ENCODE measurements at regions not wholly inside any gene's neighbourhood (a gene's known extent, or its start where the extent isn't known, plus 50 kb on each side); places are given as distances from the start of the nearest gene placed in this dataset.
A peak's percentile ranks its signal among the peaks of the same experiment; 100 is the strongest.
"Not testable (repeated sequence)": the region's sequence is repeated elsewhere in the genome, so short reads cannot be mapped to it uniquely, and the experiment has no call there.

DNA sequence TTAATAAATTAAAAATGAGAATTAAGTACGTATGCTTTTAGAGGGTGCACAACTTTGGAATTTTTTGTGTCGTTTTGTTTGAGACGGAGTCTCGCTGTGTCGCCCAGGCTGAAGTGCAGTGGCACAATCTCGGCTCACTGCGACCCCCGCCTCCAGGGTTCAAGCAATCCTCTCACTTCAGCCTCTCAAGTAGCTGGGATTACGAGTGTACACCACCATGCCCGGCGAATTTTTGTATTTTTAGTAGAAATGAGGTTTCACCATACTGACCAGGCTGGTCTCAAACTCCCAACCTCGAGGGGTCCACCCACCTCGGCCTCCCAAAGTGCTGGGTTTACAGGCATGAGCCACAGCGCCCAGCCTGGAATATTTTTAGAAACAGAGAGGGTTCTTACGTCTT, 812.4 kb downstream of the TMEM121 start:
- not testable (repeated sequence) for DNase-seq (ENCODE audit: low spot score); H3K27me3 Mint-ChIP-seq (ENCODE audit: low read depth); H3K4me3 Mint-ChIP-seq (ENCODE audit: unreplicated experiment); H3K4me1 Mint-ChIP-seq (ENCODE audit: low read depth); H3K27ac Mint-ChIP-seq (ENCODE audit: unreplicated experiment); H3K36me3 Mint-ChIP-seq (ENCODE audit: low read depth)
- peaks cover 56% of the 10 kb centered on the region for H3K9me3 Mint-ChIP-seq (ENCODE audit: low read depth)

DNA sequence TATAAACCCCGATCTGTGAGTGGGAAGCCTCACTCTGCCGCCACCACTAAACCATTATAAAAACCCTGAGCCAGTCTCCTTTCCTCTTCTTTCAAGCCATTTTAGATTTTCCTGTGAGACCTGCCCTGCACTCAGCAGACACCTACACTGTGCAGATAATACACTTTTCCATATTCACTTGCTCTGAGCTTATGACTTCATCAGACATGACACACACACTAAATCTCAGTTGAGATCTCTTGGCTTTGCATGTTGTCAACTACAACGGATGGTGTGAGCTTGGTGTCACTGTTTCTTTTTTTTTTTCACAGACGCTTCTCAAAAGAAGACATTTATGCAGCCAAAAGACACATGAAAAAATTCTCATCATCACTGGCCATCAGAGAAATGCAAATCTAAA, 814.3 kb downstream of the TMEM121 start:
- H3K36me3 Mint-ChIP-seq (ENCODE audit: low read depth); H3K4me3 Mint-ChIP-seq (ENCODE audit: unreplicated experiment); H3K27ac Mint-ChIP-seq (ENCODE audit: unreplicated experiment); DNase-seq (ENCODE audit: low spot score); H3K27me3 Mint-ChIP-seq (ENCODE audit: low read depth); H3K4me1 Mint-ChIP-seq (ENCODE audit: low read depth): not testable (repeated sequence)
- H3K9me3 Mint-ChIP-seq (ENCODE audit: low read depth), result peaks cover 60% of the 10 kb centered on the region

- DNase-seq (ENCODE audit: low spot score); H3K4me1 Mint-ChIP-seq (ENCODE audit: low read depth); H3K27ac Mint-ChIP-seq (ENCODE audit: unreplicated experiment); H3K36me3 Mint-ChIP-seq (ENCODE audit: low read depth); H3K4me3 Mint-ChIP-seq (ENCODE audit: unreplicated experiment); H3K27me3 Mint-ChIP-seq (ENCODE audit: low read depth): not testable (repeated sequence)
- H3K9me3 Mint-ChIP-seq (ENCODE audit: low read depth), result peaks cover 61% of the 10 kb centered on the region
Measured at GRCh38 chr14:106341161-106341560, 814.8 kb downstream of the TMEM121 start.

DNA sequence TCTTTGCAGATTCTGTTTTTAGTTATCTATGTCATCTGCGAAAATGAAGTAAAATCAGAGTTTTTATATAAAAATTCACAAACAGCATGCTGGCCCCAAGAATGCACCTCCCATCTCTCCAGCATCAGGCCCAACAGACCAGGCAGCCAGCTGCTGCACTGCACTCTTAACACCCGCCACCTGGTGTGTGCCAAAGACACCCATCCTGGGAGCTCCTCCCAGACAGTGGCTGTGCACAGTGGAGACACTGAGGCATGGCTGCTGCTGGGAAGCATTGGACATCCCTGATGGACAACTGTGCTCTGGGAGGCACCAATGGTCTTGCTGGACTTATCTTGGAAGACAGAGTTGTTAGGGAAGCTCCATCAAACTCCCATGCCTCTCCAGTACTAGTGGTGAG, 817.2 kb downstream of the TMEM121 start:
- H3K36me3 Mint-ChIP-seq (ENCODE audit: low read depth), result peaks cover 2% of the 10 kb centered on the region
- H3K9me3 Mint-ChIP-seq (ENCODE audit: low read depth), result peaks cover 72% of the 10 kb centered on the region
- no peak for TF ChIP-seq CTCF (IDR thresholded peaks at IDR 0.05)
- no peak overlapping the region for H3K4me3 Mint-ChIP-seq (ENCODE audit: unreplicated experiment)
- DNase-seq (ENCODE audit: low spot score), result peak; percentile 98
- H3K27ac Mint-ChIP-seq (ENCODE audit: unreplicated experiment), result no peak overlapping the region
- no peaks in the 10 kb centered on the region for H3K27me3 Mint-ChIP-seq (ENCODE audit: low read depth)
- no peaks in the 10 kb centered on the region for H3K4me1 Mint-ChIP-seq (ENCODE audit: low read depth)

DNA sequence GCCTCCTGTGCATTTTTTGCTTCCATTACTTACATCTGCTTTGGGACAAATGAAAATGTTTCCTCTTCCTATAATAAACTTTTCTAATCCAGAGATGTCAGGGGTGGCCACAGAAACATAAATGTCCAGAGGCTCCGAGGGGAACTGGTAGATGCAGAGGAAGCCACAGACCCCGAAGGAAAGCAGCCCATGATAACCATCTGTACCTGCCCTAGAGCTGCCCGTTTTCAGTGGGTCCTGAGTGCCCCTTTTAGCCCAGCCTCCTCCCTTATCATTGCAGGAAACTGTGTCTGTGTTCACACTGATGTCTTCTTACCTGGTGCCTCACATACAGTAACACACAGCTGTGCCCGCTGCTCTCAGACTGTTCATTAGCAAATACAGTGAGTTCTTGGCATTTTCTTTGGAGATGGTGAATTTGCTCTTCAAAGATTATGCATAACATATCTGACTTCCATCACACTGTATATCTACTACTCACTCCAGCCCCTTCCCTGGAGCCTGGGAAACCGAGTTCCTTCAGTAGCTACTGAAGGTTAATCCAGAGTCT, 817.8 kb downstream of the TMEM121 start:
- not testable (repeated sequence) for H3K36me3 Mint-ChIP-seq (ENCODE audit: low read depth); H3K4me1 Mint-ChIP-seq (ENCODE audit: low read depth); H3K4me3 Mint-ChIP-seq (ENCODE audit: unreplicated experiment); DNase-seq (ENCODE audit: low spot score); H3K27me3 Mint-ChIP-seq (ENCODE audit: low read depth); H3K27ac Mint-ChIP-seq (ENCODE audit: unreplicated experiment)
- H3K9me3 Mint-ChIP-seq (ENCODE audit: low read depth), result peaks cover 75% of the 10 kb centered on the region

DNA sequence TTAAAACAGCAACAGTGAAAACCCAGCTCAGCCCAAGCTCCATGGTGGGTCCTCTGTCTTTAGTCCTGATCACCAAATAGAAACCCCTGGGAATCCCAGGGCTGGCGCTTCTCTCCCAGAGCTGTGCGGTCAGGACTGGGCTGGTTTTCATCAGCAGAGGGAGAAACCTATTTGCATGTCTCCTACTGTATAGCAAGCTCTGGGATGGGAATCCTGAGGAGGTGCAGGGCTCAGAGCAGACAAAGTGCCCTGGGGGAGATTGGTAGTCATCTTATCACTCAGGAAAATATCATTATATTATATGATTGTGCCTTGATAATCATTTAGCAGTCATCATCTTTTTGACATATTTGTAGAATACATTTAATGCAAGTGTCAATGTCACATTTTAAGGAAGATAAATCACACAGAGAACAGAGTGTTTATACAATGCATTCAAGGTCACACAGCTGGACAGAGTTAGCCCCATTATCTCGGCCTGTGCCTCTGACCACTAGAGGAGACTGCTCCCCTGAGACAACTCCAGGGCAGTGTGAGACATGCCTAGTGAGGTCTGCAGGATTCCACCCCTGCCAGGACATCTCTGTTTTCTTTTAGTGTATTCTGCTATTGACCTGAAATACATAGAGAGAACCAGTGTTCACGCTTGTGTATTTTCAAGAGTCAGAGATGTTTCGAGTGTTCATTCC, 818.6 kb downstream of the TMEM121 start:
- not testable (repeated sequence) for DNase-seq (ENCODE audit: low spot score); H3K4me3 Mint-ChIP-seq (ENCODE audit: unreplicated experiment); H3K27me3 Mint-ChIP-seq (ENCODE audit: low read depth); H3K27ac Mint-ChIP-seq (ENCODE audit: unreplicated experiment); H3K36me3 Mint-ChIP-seq (ENCODE audit: low read depth); H3K4me1 Mint-ChIP-seq (ENCODE audit: low read depth)
- H3K9me3 Mint-ChIP-seq (ENCODE audit: low read depth), result peaks cover 75% of the 10 kb centered on the region

DNA sequence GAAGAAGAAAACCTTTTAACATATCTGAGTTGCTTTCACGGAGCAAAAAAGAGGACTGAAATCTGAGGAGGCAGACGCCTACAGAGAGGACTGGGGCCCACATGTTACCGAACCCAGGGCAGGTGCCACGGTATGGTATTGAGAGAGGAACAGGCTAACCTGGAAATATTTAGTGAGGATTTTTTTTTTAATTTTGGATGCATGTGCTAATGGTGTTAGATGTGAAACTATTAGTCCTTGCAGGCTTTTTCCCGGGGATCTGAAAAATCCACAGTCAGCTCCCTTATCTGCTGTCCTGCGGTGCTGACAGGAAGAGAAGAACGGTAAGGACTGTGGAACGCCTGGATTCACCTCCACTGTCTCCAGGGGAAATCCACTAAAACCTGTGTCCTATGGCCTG, 819.7 kb downstream of the TMEM121 start:
- Mint-ChIP-seq H3K36me3 (ENCODE audit: low read depth) (peaks cover 2% of the 10 kb centered on the region), H3K27me3 (ENCODE audit: low read depth) (no peaks in the 10 kb centered on the region), H3K4me3 (ENCODE audit: unreplicated experiment) (no peak overlapping the region), H3K4me1 (ENCODE audit: low read depth) (no peaks in the 10 kb centered on the region), H3K27ac (ENCODE audit: unreplicated experiment) (no peak overlapping the region), H3K9me3 (ENCODE audit: low read depth) (peaks cover 78% of the 10 kb centered on the region)
- DNase-seq (ENCODE audit: low spot score), result no peak
- no peak for TF ChIP-seq CTCF (IDR thresholded peaks at IDR 0.05)

Measured in chondrocyte (in vitro differentiated cells).